Sigmoid colon (tissue), 3 donors: ENCODE measurements at regions not wholly inside any gene's neighbourhood (a gene's known extent, or its start where the extent isn't known, plus 50 kb on each side); places are given as distances from the start of the nearest gene placed in this dataset.

Experiments
- POLR2A ChIP-seq, 2 donors: fragments of 450-650 bp; IDR thresholded peaks; one replicate each; pipeline ENCODE4 v1.6.1; 2016; ENCODE audit warnings: antibody characterized with exemption in 2 of 2, mild to moderate bottlenecking in 2 of 2, moderate library complexity in 2 of 2
- TF ChIP-seq, protein P1 (sequence below), 4 experiments: fragments of 450-650 bp in 3 of 4; fragments of 200-600 bp in 1 of 4; IDR thresholded peaks; one replicate each; pipeline ENCODE4 v1.5.1; 2016 to 2019; ENCODE audit warnings: antibody characterized with exemption in 4 of 4, mild to moderate bottlenecking in 3 of 4, moderate library complexity in 2 of 4

DNA sequence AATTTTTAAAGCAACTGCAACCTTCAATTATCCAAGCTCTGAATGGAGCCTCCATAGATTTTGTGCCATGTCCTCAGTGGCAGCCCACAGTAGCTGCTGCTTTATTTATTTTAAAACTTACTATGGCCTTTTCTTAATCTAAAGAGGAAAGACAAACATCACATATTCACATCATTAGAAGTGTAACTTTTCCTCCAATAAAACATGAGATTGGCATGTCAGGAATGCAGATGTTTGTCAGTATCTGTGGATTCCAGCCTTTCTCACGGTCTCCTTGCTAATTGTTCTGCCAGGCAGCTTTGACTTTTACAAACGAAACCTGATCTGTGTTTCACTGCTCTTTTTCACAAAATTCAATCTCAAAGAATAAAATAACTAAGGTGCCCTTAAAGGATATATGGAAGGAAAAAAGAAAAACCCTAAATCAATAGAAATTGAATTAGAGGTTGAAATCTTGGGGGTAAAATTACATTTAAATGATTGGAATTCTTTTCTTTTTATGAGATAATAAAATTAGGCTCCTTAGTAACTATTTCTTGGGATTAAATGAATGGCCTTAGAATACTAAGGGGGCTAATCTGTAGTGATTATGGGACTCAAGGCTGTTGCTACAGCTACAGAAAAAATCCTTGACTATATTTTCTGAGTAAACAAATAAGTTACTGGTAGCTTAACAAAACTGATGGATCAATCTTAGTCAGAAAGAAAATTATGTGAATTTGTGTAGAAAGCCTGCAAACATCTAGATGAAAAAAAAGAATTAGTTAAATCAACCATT, 151.3 kb downstream of the RTL9 start:
- TF ChIP-seq, protein P1, sequence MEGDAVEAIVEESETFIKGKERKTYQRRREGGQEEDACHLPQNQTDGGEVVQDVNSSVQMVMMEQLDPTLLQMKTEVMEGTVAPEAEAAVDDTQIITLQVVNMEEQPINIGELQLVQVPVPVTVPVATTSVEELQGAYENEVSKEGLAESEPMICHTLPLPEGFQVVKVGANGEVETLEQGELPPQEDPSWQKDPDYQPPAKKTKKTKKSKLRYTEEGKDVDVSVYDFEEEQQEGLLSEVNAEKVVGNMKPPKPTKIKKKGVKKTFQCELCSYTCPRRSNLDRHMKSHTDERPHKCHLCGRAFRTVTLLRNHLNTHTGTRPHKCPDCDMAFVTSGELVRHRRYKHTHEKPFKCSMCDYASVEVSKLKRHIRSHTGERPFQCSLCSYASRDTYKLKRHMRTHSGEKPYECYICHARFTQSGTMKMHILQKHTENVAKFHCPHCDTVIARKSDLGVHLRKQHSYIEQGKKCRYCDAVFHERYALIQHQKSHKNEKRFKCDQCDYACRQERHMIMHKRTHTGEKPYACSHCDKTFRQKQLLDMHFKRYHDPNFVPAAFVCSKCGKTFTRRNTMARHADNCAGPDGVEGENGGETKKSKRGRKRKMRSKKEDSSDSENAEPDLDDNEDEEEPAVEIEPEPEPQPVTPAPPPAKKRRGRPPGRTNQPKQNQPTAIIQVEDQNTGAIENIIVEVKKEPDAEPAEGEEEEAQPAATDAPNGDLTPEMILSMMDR (IDR thresholded peaks at IDR 0.05) = no peak
- no peak for TF ChIP-seq POLR2A (IDR thresholded peaks at IDR 0.05)
